Choroid plexus epithelial cell (primary cell): ENCODE measurements at regions not wholly inside any gene's neighbourhood (a gene's known extent, or its start where the extent isn't known, plus 50 kb on each side); places are given as distances from the start of the nearest gene placed in this dataset.
"Not testable (repeated sequence)": the region's sequence is repeated elsewhere in the genome, so short reads cannot be mapped to it uniquely, and the experiment has no call there.

Source experiments
- DNase-seq: peaks from one replicate; pipeline ENCODE4 v3.0.0-alpha.2; 2010; ENCODE audit warnings: low read depth
- H3K4me3 ChIP-seq: 2 replicates; pipeline ENCODE4 v1.5.1; 2011; ENCODE audit warnings: low read depth, mild to moderate bottlenecking, control low read depth, low read length, moderate library complexity
- TF ChIP-seq, protein P1 (sequence below): conservative IDR thresholded peaks from 2 replicates; pipeline ENCODE4 v1.5.1; 2011; ENCODE audit warnings: low read depth, mild to moderate bottlenecking, control low read depth, inconsistent platforms, low read length, moderate library complexity

GRCh38 chr10:30172673-30173072 lies 113.3 kb upstream of the JCAD start:
- peak; percentile 34 for DNase-seq
- TF ChIP-seq, protein P1, sequence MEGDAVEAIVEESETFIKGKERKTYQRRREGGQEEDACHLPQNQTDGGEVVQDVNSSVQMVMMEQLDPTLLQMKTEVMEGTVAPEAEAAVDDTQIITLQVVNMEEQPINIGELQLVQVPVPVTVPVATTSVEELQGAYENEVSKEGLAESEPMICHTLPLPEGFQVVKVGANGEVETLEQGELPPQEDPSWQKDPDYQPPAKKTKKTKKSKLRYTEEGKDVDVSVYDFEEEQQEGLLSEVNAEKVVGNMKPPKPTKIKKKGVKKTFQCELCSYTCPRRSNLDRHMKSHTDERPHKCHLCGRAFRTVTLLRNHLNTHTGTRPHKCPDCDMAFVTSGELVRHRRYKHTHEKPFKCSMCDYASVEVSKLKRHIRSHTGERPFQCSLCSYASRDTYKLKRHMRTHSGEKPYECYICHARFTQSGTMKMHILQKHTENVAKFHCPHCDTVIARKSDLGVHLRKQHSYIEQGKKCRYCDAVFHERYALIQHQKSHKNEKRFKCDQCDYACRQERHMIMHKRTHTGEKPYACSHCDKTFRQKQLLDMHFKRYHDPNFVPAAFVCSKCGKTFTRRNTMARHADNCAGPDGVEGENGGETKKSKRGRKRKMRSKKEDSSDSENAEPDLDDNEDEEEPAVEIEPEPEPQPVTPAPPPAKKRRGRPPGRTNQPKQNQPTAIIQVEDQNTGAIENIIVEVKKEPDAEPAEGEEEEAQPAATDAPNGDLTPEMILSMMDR = no peak
- H3K4me3 ChIP-seq = no peak overlapping the region

GRCh38 chr10:30172091-30172490 lies 112.7 kb upstream of the JCAD start:
- H3K4me3 ChIP-seq = no peak overlapping the region
- TF ChIP-seq, protein P1 = no peak
- peak; percentile 36 for DNase-seq

GRCh38 chr10:30171601-30172000 lies 112.2 kb upstream of the JCAD start:
- no peak overlapping the region for H3K4me3 ChIP-seq

GRCh38 chr10:30170814-30171213 lies 111.4 kb upstream of the JCAD start:
- no peak overlapping the region for H3K4me3 ChIP-seq
- TF ChIP-seq, protein P1 = no peak
- DNase-seq = peak; percentile 33

More at GRCh38 chr10:30171601-30172000, 112.2 kb upstream of the JCAD start:
- TF ChIP-seq, protein P1 = no peak
- no peak for DNase-seq

DNA sequence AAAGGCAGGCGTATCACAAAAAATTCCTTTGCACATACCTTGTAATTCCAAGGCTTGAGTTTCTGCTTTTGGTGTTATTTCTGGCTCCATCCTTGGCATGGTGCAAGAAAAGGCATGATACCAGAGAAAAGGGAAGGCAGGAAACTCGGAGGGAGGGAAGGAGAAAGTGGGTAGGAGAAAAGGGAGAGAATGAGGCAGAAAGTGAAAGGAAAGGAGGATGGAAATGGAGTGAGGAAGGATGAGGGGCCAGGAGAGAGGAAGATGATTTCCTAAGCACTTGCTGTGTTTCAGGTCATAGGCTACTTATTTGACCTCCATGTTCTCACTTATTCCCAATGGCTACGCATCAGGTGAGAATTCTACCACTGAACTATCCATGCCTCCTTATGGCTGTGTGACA lies 110.8 kb upstream of the JCAD start:
- TF ChIP-seq, protein P1 = no peak

GRCh38 chr10:30169342-30169741 lies 110.0 kb upstream of the JCAD start:
- no peak for DNase-seq
- TF ChIP-seq, protein P1 = no peak
- no peak overlapping the region for H3K4me3 ChIP-seq

More for the DNA sequence above, 110.8 kb upstream of the JCAD start:
- no peak overlapping the region for H3K4me3 ChIP-seq
- DNase-seq = no peak

DNA sequence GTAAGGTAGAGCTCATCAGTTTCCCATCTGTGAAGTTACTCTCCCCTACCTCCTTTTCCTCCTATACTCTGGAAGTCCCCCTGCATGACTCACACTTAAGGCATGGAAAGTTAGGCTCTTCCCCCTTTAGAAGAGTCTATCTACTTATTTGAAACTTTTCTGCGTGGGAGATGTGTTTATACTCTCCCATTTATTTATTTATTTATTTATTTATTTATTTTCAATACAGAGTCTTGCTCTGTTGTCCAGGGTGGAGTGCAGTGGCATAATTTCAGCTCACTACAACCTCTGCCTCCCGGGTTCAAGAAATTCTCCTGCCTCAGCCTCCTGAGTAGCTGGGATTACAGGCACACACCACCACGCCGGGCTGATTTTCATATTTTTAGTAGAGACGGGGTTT lies 107.5 kb upstream of the JCAD start:
- TF ChIP-seq, protein P1 = no peak
- no peak for DNase-seq

GRCh38 chr10:30163410-30163809 lies 104.0 kb upstream of the JCAD start:
- not testable (repeated sequence) for H3K4me3 ChIP-seq, DNase-seq

More for the DNA sequence above, 107.5 kb upstream of the JCAD start:
- no peak overlapping the region for H3K4me3 ChIP-seq

- not testable (repeated sequence) for DNase-seq, H3K4me3 ChIP-seq
Observed at GRCh38 chr10:30162796-30163195, 103.4 kb upstream of the JCAD start.
